ENCODE measurements at regions not wholly inside any gene's neighbourhood (a gene's known extent, or its start where the extent isn't known, plus 50 kb on each side); places are given as distances from the start of the nearest gene placed in this dataset.
"Not testable (repeated sequence)": the region's sequence is repeated elsewhere in the genome, so short reads cannot be mapped to it uniquely, and the experiment has no call there.

GRCh38 chr1:94301186-94301585 lies 63.8 kb upstream of the ARHGAP29 start:
- Histone ChIP-seq H3K36me3 (ENCODE audit: insufficient read depth, low read length) (no peaks in the 10 kb centered on the region), H3K4me1 (ENCODE audit: insufficient read depth, low read length) (peaks cover 18% of the 10 kb centered on the region), H3K9me3 (ENCODE audit: control insufficient read depth, insufficient read depth, low read length) (no peaks in the 10 kb centered on the region), H3K9ac (ENCODE audit: low read depth, low read length) (no peak overlapping the region)

- Histone ChIP-seq H3K36me3 (ENCODE audit: insufficient read depth, low read length) (no peaks in the 10 kb centered on the region), H3K9ac (ENCODE audit: low read depth, low read length) (no peak overlapping the region), H3K9me3 (ENCODE audit: control insufficient read depth, insufficient read depth, low read length) (no peaks in the 10 kb centered on the region), H3K4me1 (ENCODE audit: insufficient read depth, low read length) (peaks cover 18% of the 10 kb centered on the region)
Observed at GRCh38 chr1:94300731-94301130, 63.3 kb upstream of the ARHGAP29 start.

GRCh38 chr1:94299627-94300553 lies 62.5 kb upstream of the ARHGAP29 start:
- Histone ChIP-seq H3K9ac (ENCODE audit: low read depth, low read length) (no peak overlapping the region), H3K9me3 (ENCODE audit: control insufficient read depth, insufficient read depth, low read length) (no peaks in the 10 kb centered on the region), H3K4me1 (ENCODE audit: insufficient read depth, low read length) (peaks cover 18% of the 10 kb centered on the region), H3K36me3 (ENCODE audit: insufficient read depth, low read length) (no peaks in the 10 kb centered on the region; the same call in 1 of the 2 replicates)

- peaks cover 18% of the 10 kb centered on the region for H3K4me1 ChIP-seq (ENCODE audit: insufficient read depth, low read length)
- H3K9me3 ChIP-seq (ENCODE audit: control insufficient read depth, insufficient read depth, low read length), result no peaks in the 10 kb centered on the region
- H3K9ac ChIP-seq (ENCODE audit: low read depth, low read length), result no peak overlapping the region
- no peaks in the 10 kb centered on the region; the same call in 1 of the 2 replicates for H3K36me3 ChIP-seq (ENCODE audit: insufficient read depth, low read length)
Observed at GRCh38 chr1:94298861-94299260, 61.5 kb upstream of the ARHGAP29 start.

GRCh38 chr1:94296018-94296417 lies 58.6 kb upstream of the ARHGAP29 start:
- H3K4me1 ChIP-seq (ENCODE audit: insufficient read depth, low read length), result peaks cover 14% of the 10 kb centered on the region
- no peaks in the 10 kb centered on the region; the same call in 1 of the 2 replicates for H3K36me3 ChIP-seq (ENCODE audit: insufficient read depth, low read length)
- H3K9me3 ChIP-seq (ENCODE audit: control insufficient read depth, insufficient read depth, low read length), result no peaks in the 10 kb centered on the region; the same call in 1 of the 2 replicates
- no peak overlapping the region for H3K9ac ChIP-seq (ENCODE audit: low read depth, low read length)

- not testable (repeated sequence) for H3K9me3 ChIP-seq (ENCODE audit: control insufficient read depth, insufficient read depth, low read length); H3K9ac ChIP-seq (ENCODE audit: low read depth, low read length); H3K4me1 ChIP-seq (ENCODE audit: insufficient read depth, low read length); H3K36me3 ChIP-seq (ENCODE audit: insufficient read depth, low read length)
Observed at GRCh38 chr1:94292978-94293377, 55.6 kb upstream of the ARHGAP29 start.

GRCh38 chr1:94289244-94289643 lies 51.9 kb upstream of the ARHGAP29 start:
- not testable (repeated sequence) for H3K36me3 ChIP-seq (ENCODE audit: insufficient read depth, low read length); H3K4me1 ChIP-seq (ENCODE audit: insufficient read depth, low read length); H3K9me3 ChIP-seq (ENCODE audit: control insufficient read depth, insufficient read depth, low read length); H3K9ac ChIP-seq (ENCODE audit: low read depth, low read length)
